Panc1 (cell line): ENCODE measurements at regions not wholly inside any gene's neighbourhood (a gene's known extent, or its start where the extent isn't known, plus 50 kb on each side); places are given as distances from the start of the nearest gene placed in this dataset.

ENCODE experiments used
- ATAC-seq: fragments of 200-7000 bp; cut with Tn5 transposase; 2 replicates; pipeline ENCODE4 v1.9.1; 2020; ENCODE audit warnings: mild to moderate bottlenecking, moderate library complexity
- BruUV-seq: library from RNA; stranded (reverse); fragments of 400-500 nt; replicated peaks from 2 replicates; lab custom pipeline; 2021; lab: Mats Ljungman, UMichigan
- CTCF ChIA-PET: fragments of 300-600 bp; sonication (Branson Sonifier 250); formaldehyde crosslinking; loops from one replicate; lab custom pipeline; 2022; ENCODE audit warnings: antibody characterized with exemption; lab: Charles Lee
- POLR2A ChIA-PET: fragments of 300-600 bp; sonication (Branson Sonifier 250); formaldehyde crosslinking; loops from one replicate; lab custom pipeline; 2022; ENCODE audit warnings: antibody characterized with exemption; lab: Charles Lee
- DNase-seq: peaks from one replicate; pipeline ENCODE4 v3.0.0-alpha.2; 2010; ENCODE audit warnings: low read depth, low spot score
- H3K27ac ChIP-seq: 2 replicates; pipeline ENCODE4 v1.5.1; 2011; ENCODE audit warnings: mild to moderate bottlenecking, low read length, inconsistent platforms
- H3K27me3 ChIP-seq: fragments of 200-500 bp; sonication (Bioruptor generic); 2 replicates; pipeline ENCODE4 v1.6.0; 2014; ENCODE audit warnings: low read length, inconsistent platforms; ENCODE audit not compliant: control insufficient read depth, insufficient read depth
- H3K36me3 ChIP-seq: fragments of 200-500 bp; sonication (Bioruptor generic); 2 replicates; pipeline ENCODE4 v1.5.1; 2014; ENCODE audit warnings: inconsistent platforms, mild to moderate bottlenecking, low read length, moderate library complexity; ENCODE audit not compliant: control insufficient read depth, insufficient read depth
- H3K4me1 ChIP-seq: 2 replicates; pipeline ENCODE4 v1.5.1; 2011; ENCODE audit warnings: inconsistent platforms, mild to moderate bottlenecking, low read length, moderate library complexity; ENCODE audit not compliant: control insufficient read depth, insufficient read depth
- H3K4me3 ChIP-seq, 2 experiments: 2 replicates each; pipeline ENCODE4 v1.5.1; 2011 to 2012; ENCODE audit warnings: low read depth in 2 of 2, low read length in 2 of 2, mild to moderate bottlenecking in 2 of 2, inconsistent platforms in 1 of 2, moderate library complexity in 1 of 2
- H3K9me3 ChIP-seq: fragments of 200-500 bp; sonication (Bioruptor generic); 2 replicates; pipeline ENCODE4 v1.5.1; 2014; ENCODE audit warnings: low read depth, mild to moderate bottlenecking, inconsistent platforms, low read length, moderate library complexity; ENCODE audit not compliant: control insufficient read depth, insufficient read depth
- CTCF ChIP-seq: fragments of 450-650 bp; IDR thresholded peaks from 2 replicates; pipeline ENCODE4 v1.5.1; 2017; ENCODE audit warnings: mild to moderate bottlenecking
- POLR2AphosphoS5 ChIP-seq: IDR thresholded peaks from 2 replicates; pipeline ENCODE4 v1.6.1; 2012; ENCODE audit warnings: mild to moderate bottlenecking, low read depth, low read length, moderate library complexity
- REST ChIP-seq, 2 experiments: IDR thresholded peaks; 2 replicates each; pipeline ENCODE4 v1.6.1; 2011 to 2012; ENCODE audit warnings: low read depth in 2 of 2, control low read depth in 1 of 2, low read length in 1 of 2, mild to moderate bottlenecking in 1 of 2, moderate library complexity in 1 of 2; ENCODE audit not compliant: insufficient read depth in 1 of 2
- SIN3A ChIP-seq: IDR thresholded peaks from 2 replicates; pipeline ENCODE4 v1.6.1; 2012; ENCODE audit warnings: low read depth, mild to moderate bottlenecking, low read length, moderate library complexity, borderline replicate concordance; ENCODE audit not compliant: insufficient read depth
- TCF7L2 ChIP-seq: IDR thresholded peaks from 2 replicates; pipeline ENCODE4 v1.6.1; 2011; ENCODE audit warnings: mild to moderate bottlenecking, low read depth, low read length, inconsistent platforms
- in situ Hi-C: cut with HindIII; loops from 2 replicates; pipeline ENCODE4 v1.10.0; 2016; ENCODE audit warnings: low sequenced_read_pairs, low pct_unique_long_range_greater_than_20kb
- intact Hi-C: fragments of 100-400 bp; cut with micrococcal nuclease; formaldehyde crosslinking; loops from one replicate; pipeline ENCODE4 v1.10.0; 2022; ENCODE audit not compliant: unreplicated experiment

DNA sequence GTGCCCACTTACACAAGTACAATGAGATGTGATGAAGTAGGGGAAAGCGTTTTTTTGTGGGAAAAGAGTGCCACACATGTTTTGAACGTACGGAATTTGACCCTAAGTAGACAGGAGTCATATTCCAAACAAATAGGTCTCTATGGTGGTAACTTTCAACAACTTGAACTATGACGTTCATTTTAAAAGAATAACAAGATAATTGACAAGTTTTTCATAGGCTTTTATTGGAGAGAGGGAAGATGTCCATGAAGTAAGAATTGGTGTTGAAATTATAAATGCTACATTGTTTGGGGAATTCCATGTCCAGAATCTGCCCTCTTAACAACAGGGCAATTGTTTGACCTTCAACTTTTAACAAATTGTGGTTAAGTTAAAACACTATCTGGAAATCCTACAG is 126.5 kb downstream of the GASK1B start:
- POLR2A ChIA-PET = no interaction called here
- in situ Hi-C loops (no loop called here), intact Hi-C loops (no loop called here)
- no peaks in the 10 kb centered on the region for H3K9me3 ChIP-seq
- no peak for TF ChIP-seq SIN3A
- no peak for TF ChIP-seq CTCF
- TF ChIP-seq REST (IDR thresholded peaks at IDR 0.05; ENCODE audit: insufficient read depth in 1 of 2, low read depth in 2 of 2, low read length in 1 of 2) = no peak
- no peaks in the 10 kb centered on the region for H3K27me3 ChIP-seq
- no peaks in the 10 kb centered on the region for H3K36me3 ChIP-seq
- DNase-seq = no peak
- no peak overlapping the region for H3K27ac ChIP-seq
- no peak for ATAC-seq
- BruUV-seq = no TSS peak
- CTCF ChIA-PET = no interaction called here
- H3K4me3 ChIP-seq = no peak overlapping the region
- no peaks in the 10 kb centered on the region for H3K4me1 ChIP-seq

GRCh38 chr4:158043971-158044618 is 128.7 kb downstream of the GASK1B start:
- ATAC-seq = no peak
- ChIA-PET POLR2A (interaction anchor here (0.6 kb wide), 1 partner anchor 38 kb away, joined by 3 read pairs; no protein-coding TSS in a partner anchor), CTCF (no interaction called here)

More at GRCh38 chr4:158043971-158044618, 128.7 kb downstream of the GASK1B start:
- Histone ChIP-seq H3K9me3 (no peaks in the 10 kb centered on the region), H3K27ac (no peak overlapping the region), H3K36me3 (no peaks in the 10 kb centered on the region), H3K27me3 (no peaks in the 10 kb centered on the region), H3K4me1 (no peaks in the 10 kb centered on the region), H3K4me3 (no peak overlapping the region)
- BruUV-seq = no TSS peak
- TF ChIP-seq SIN3A (no peak), TCF7L2 (no peak), REST (IDR thresholded peaks at IDR 0.05; ENCODE audit: insufficient read depth in 1 of 2, low read depth in 2 of 2, low read length in 1 of 2) (no peak), CTCF (no peak), POLR2AphosphoS5 (no peak)
- intact Hi-C loops (no loop called here), in situ Hi-C loops (no loop called here)
- DNase-seq = no peak
